ENCODE measurements at regions not wholly inside any gene's neighbourhood (a gene's known extent, or its start where the extent isn't known, plus 50 kb on each side); places are given as distances from the start of the nearest gene placed in this dataset.

- ChIA-PET POLR2A (no interaction called here), CTCF (no interaction called here), RAD21 (ENCODE audit: low non-redundant PET in 1 of 2, low total read pairs in 2 of 2, uncharacterized antibody in 2 of 2, unreplicated experiment in 2 of 2) (no interaction called here)
- H3K9me2 ChIP-seq (ENCODE audit: insufficient read depth): no peaks in the 10 kb centered on the region
- intact Hi-C loops (cut with micrococcal nuclease): no loop called here
- H3K9ac ChIP-seq (ENCODE audit: low read length): no peak overlapping the region
- H4K20me1 ChIP-seq (ENCODE audit: insufficient read depth): no peaks in the 10 kb centered on the region
- no peak overlapping the region for H3K27ac ChIP-seq (ENCODE audit: low read depth, low read length)
- DNase-seq (ENCODE audit: low read depth, low spot score): no peak
- peaks cover 0 to 14% of the 10 kb centered on the region in 2 experiments; a peak in 2 of 4 replicates for H3K9me3 ChIP-seq (ENCODE audit: control insufficient read depth in 1 of 2, insufficient read depth in 1 of 2, low read depth in 1 of 2, low read length in 2 of 2)
- no TSS peak for BruUV-seq (replicated peaks)
- H3K4me2 ChIP-seq (ENCODE audit: low read length): no peak overlapping the region
- ATAC-seq: no peak
- H3K79me2 ChIP-seq (ENCODE audit: insufficient read depth, low read length): no peaks in the 10 kb centered on the region
- no peak overlapping the region for H2AFZ ChIP-seq (ENCODE audit: low read depth, low read length, poor library complexity, severe bottlenecking)
- H3K36me3 ChIP-seq (ENCODE audit: control insufficient read depth in 1 of 2, insufficient read depth in 2 of 2, low read length in 2 of 2): no peaks in the 10 kb centered on the region
- no peaks in the 10 kb centered on the region for H3K27me3 ChIP-seq (ENCODE audit: insufficient read depth, low read length)
- no peaks in the 10 kb centered on the region for H3K4me1 ChIP-seq (ENCODE audit: control insufficient read depth in 1 of 2, insufficient read depth in 2 of 2, low read length in 2 of 2)
- H3K4me3 ChIP-seq (replicated peaks in 1 of 2; ENCODE audit: low read depth in 1 of 2, low read length in 2 of 2): no peak overlapping the region
- no peak for TF ChIP-seq SP1 (IDR thresholded peaks at IDR 0.05; ENCODE audit: low read depth)
- no peak for TF ChIP-seq SIN3A (IDR thresholded peaks at IDR 0.05; ENCODE audit: low read depth)
- no peak for TF ChIP-seq CTCF (IDR thresholded peaks at IDR 0.05 in 2 of 3, conservative IDR thresholded peaks at IDR 0.05 in 1 of 3; ENCODE audit: borderline replicate concordance in 1 of 3, insufficient read depth in 1 of 3, low read depth in 2 of 3, low read length in 2 of 3)
- TF ChIP-seq, protein P1, sequence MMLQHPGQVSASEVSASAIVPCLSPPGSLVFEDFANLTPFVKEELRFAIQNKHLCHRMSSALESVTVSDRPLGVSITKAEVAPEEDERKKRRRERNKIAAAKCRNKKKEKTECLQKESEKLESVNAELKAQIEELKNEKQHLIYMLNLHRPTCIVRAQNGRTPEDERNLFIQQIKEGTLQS (IDR thresholded peaks at IDR 0.05): no peak
- TF ChIP-seq FOSL1 (IDR thresholded peaks at IDR 0.05; ENCODE audit: low read depth): no peak
Observed at GRCh38 chr18:73691118-73691517, 456.5 kb downstream of the FBXO15 start.

- H3K27me3 ChIP-seq (ENCODE audit: insufficient read depth, low read length): no peaks in the 10 kb centered on the region
- ChIA-PET CTCF (no interaction called here), POLR2A (no interaction called here), RAD21 (ENCODE audit: low non-redundant PET in 1 of 2, low total read pairs in 2 of 2, uncharacterized antibody in 2 of 2, unreplicated experiment in 2 of 2) (no interaction called here)
- BruUV-seq (replicated peaks): no TSS peak
- no peak overlapping the region for H3K27ac ChIP-seq (ENCODE audit: low read depth, low read length)
- no peaks in the 10 kb centered on the region for H3K79me2 ChIP-seq (ENCODE audit: insufficient read depth, low read length)
- intact Hi-C loops (cut with micrococcal nuclease): no loop called here
- H3K4me1 ChIP-seq (ENCODE audit: control insufficient read depth in 1 of 2, insufficient read depth in 2 of 2, low read length in 2 of 2): no peaks in the 10 kb centered on the region
- H3K4me3 ChIP-seq (replicated peaks in 1 of 2; ENCODE audit: low read depth in 1 of 2, low read length in 2 of 2): no peak overlapping the region
- no peak overlapping the region for H2AFZ ChIP-seq (ENCODE audit: low read depth, low read length, poor library complexity, severe bottlenecking)
- no peak overlapping the region for H3K4me2 ChIP-seq (ENCODE audit: low read length)
- H3K9me3 ChIP-seq (ENCODE audit: control insufficient read depth in 1 of 2, insufficient read depth in 1 of 2, low read depth in 1 of 2, low read length in 2 of 2): peaks cover 0 to 14% of the 10 kb centered on the region in 2 experiments; a peak in 2 of 4 replicates
- H3K9me2 ChIP-seq (ENCODE audit: insufficient read depth): no peaks in the 10 kb centered on the region
- no peak for DNase-seq (ENCODE audit: low read depth, low spot score)
- ATAC-seq: no peak
- TF ChIP-seq ZNF274 (IDR thresholded peaks at IDR 0.05; ENCODE audit: low read depth, low read length) (no peak), SP1 (IDR thresholded peaks at IDR 0.05; ENCODE audit: low read depth) (no peak), EZH2phosphoT487 (IDR thresholded peaks at IDR 0.05; ENCODE audit: borderline replicate concordance) (no peak), FOSL1 (IDR thresholded peaks at IDR 0.05; ENCODE audit: low read depth) (no peak), ELF1 (IDR thresholded peaks at IDR 0.05; ENCODE audit: borderline replicate concordance, low read depth) (no peak)
- TF ChIP-seq, protein P1 (IDR thresholded peaks at IDR 0.05): no peak
- H3K9ac ChIP-seq (ENCODE audit: low read length): no peak overlapping the region
- H4K20me1 ChIP-seq (ENCODE audit: insufficient read depth): no peaks in the 10 kb centered on the region
- H3K36me3 ChIP-seq (ENCODE audit: control insufficient read depth in 1 of 2, insufficient read depth in 2 of 2, low read length in 2 of 2): no peaks in the 10 kb centered on the region
Observed at GRCh38 chr18:73690222-73690621, 457.4 kb downstream of the FBXO15 start.
